ENCODE measurements at regions not wholly inside any gene's neighbourhood (a gene's known extent, or its start where the extent isn't known, plus 50 kb on each side); places are given as distances from the start of the nearest gene placed in this dataset.

DNA sequence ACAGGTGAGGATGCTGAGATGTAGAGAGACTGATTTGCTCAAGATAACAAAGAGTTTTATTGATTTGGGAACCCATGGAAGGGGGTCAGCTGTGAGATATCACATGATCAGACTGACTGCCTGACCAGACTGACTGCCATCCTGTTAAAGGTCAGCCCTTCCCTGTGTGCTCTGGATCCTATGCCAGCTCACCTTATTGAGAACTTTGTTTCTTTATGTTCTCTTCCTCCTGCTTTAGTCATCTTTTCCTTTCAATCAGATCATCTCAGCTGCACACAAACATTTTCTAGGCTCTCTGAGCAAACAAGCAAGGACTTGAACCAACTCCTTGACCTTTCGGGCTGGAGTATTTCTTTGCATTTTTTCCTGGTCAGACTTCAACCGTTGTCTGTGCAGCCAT is 50.0 kb upstream of the MTPN start:
- POLR2A ChIA-PET: interaction anchor here (0.6 kb wide), 1 partner anchor 55 kb away, joined by 3 read pairs; no protein-coding TSS in a partner anchor
- no peaks in the 10 kb centered on the region for H3K36me3 ChIP-seq (ENCODE audit: control insufficient read depth, insufficient read depth, low read length)
- BruUV-seq (replicated peaks): no TSS peak
- H3K4me1 Mint-ChIP-seq (ENCODE audit: low read depth, unreplicated experiment): no peaks in the 10 kb centered on the region
- no peak overlapping the region for H3K4me3 Mint-ChIP-seq (ENCODE audit: unreplicated experiment)
- no peaks in the 10 kb centered on the region for H3K27me3 ChIP-seq (replicated peaks; ENCODE audit: control insufficient read depth, insufficient read depth, low read length)
- no peaks in the 10 kb centered on the region for H3K9me3 Mint-ChIP-seq (ENCODE audit: unreplicated experiment)
- no peaks in the 10 kb centered on the region for H3K4me1 ChIP-seq
- no peaks in the 10 kb centered on the region for H3K9me3 ChIP-seq
- intact Hi-C loops (cut with micrococcal nuclease; ENCODE audit: unreplicated experiment): no loop called here
- H3K27me3 Mint-ChIP-seq (ENCODE audit: insufficient read depth, unreplicated experiment): peaks cover 11% of the 10 kb centered on the region
- H3K4me3 ChIP-seq (ENCODE audit: low read depth, low read length): no peak overlapping the region
- no peak overlapping the region for H3K27ac Mint-ChIP-seq (ENCODE audit: unreplicated experiment)
- no peaks in the 10 kb centered on the region for H3K36me3 Mint-ChIP-seq (ENCODE audit: insufficient read depth, unreplicated experiment)
- DNase-seq: no peak
- TF ChIP-seq, protein P1, sequence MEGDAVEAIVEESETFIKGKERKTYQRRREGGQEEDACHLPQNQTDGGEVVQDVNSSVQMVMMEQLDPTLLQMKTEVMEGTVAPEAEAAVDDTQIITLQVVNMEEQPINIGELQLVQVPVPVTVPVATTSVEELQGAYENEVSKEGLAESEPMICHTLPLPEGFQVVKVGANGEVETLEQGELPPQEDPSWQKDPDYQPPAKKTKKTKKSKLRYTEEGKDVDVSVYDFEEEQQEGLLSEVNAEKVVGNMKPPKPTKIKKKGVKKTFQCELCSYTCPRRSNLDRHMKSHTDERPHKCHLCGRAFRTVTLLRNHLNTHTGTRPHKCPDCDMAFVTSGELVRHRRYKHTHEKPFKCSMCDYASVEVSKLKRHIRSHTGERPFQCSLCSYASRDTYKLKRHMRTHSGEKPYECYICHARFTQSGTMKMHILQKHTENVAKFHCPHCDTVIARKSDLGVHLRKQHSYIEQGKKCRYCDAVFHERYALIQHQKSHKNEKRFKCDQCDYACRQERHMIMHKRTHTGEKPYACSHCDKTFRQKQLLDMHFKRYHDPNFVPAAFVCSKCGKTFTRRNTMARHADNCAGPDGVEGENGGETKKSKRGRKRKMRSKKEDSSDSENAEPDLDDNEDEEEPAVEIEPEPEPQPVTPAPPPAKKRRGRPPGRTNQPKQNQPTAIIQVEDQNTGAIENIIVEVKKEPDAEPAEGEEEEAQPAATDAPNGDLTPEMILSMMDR (IDR thresholded peaks at IDR 0.05; ENCODE audit: insufficient read depth in 1 of 2, low read depth in 1 of 2, low read length in 1 of 2, severe bottlenecking in 1 of 2, unreplicated experiment in 1 of 2): no peak
- CTCF ChIA-PET: interaction anchor here (0.6 kb wide), 1 partner anchor 262 kb away, joined by 4 read pairs; no protein-coding TSS in a partner anchor
